Small intestine (tissue), 7 donors: ENCODE measurements at regions not wholly inside any gene's neighbourhood (a gene's known extent, or its start where the extent isn't known, plus 50 kb on each side); places are given as distances from the start of the nearest gene placed in this dataset.

ENCODE experiments used
- DNase-seq, 2 donors: peaks; one replicate each; pipeline versions ENCODE4 v3.0.0 to v3.0.0-alpha.2; 2013
- FAIRE-seq: peaks from 2 replicates; lab custom pipeline; 2012; peaks lifted over from hg19 to GRCh38; lab: Jason Lieb, UNC
- H3K27ac ChIP-seq, 3 donors: one replicate each; pipeline ENCODE4 v1.5.1; 2013; ENCODE audit warnings: low read length in 2 of 3, mild to moderate bottlenecking in 2 of 3, control low read depth in 1 of 3, inconsistent platforms in 1 of 3, low read depth in 1 of 3, moderate library complexity in 1 of 3
- H3K27me3 ChIP-seq, 3 donors: one replicate each; pipeline ENCODE4 v1.6.1; 2013; ENCODE audit warnings: low read length in 3 of 3, inconsistent platforms in 1 of 3; ENCODE audit not compliant: control insufficient read depth in 3 of 3, insufficient read depth in 3 of 3
- H3K36me3 ChIP-seq, 3 donors: one replicate each; pipeline ENCODE4 v1.6.1; 2013; ENCODE audit warnings: low read length in 3 of 3, inconsistent platforms in 1 of 3, low read depth in 1 of 3, mild to moderate bottlenecking in 1 of 3, moderate library complexity in 1 of 3; ENCODE audit not compliant: control insufficient read depth in 3 of 3, insufficient read depth in 2 of 3
- H3K4me1 ChIP-seq, 3 donors: one replicate each; pipeline ENCODE4 v1.6.1; 2013; ENCODE audit warnings: low read length in 2 of 3, inconsistent platforms in 1 of 3, low read depth in 1 of 3, mild to moderate bottlenecking in 1 of 3, moderate library complexity in 1 of 3; ENCODE audit not compliant: control insufficient read depth in 3 of 3, insufficient read depth in 2 of 3
- H3K4me3 ChIP-seq, 3 donors: one replicate each; pipeline ENCODE4 v1.5.1; 2013; ENCODE audit warnings: low read length in 3 of 3, control low read depth in 1 of 3, inconsistent platforms in 1 of 3, low read depth in 1 of 3, mild to moderate bottlenecking in 1 of 3, moderate library complexity in 1 of 3
- H3K9me3 ChIP-seq, 2 donors: one replicate each; pipeline ENCODE4 v1.6.1; 2013; ENCODE audit warnings: low read depth in 1 of 2, low read length in 1 of 2; ENCODE audit not compliant: control insufficient read depth in 2 of 2, insufficient read depth in 1 of 2
- WGBS, 3 donors: extraction: QIAGEN DNeasy Blood & Tissue Kit; methylation state at CpG; one replicate each; pipeline ENCODE4 v1.1.7; 2013; 5-methylcytosine and 5-hydroxymethylcytosine counted together
- donor health status: healthy with polysubstance abuse.
- donor health status: control.
- donor health status: control.
- donor health status: Bipolar disorder and iron deficiency.
- donor health status: healthy.

DNA sequence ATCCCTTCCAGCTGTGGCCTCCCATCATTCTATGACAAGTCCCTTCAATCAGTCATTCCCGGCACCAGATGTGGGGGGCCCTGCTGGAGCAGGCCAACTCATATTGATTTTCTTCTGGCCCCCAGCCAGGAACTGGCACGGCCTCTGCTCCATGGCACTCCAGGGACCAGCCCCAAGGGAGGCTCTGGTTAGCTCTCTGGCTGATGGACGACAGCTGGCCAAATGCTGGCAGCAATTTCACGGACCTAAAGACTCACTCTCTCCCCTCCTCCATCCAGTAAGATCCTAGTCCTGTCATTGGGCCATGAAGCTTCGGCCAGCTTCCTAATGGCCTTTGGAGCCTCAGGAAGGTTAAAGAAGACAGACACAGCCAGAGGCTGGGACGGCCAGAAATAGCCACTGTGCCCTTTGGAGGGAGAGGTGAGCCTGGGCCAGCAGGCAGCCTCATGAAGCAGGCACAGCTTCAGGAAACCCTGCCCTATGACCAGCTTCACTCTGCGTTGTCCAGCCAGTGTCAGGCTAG is 131.0 kb downstream of the MEX3B start:
- FAIRE-seq (no peak), DNase-seq (no peak)
- 35 to 45% (median 40%) methylated on average over 7 of the region's 7 CpGs for WGBS, 3 donors

DNA sequence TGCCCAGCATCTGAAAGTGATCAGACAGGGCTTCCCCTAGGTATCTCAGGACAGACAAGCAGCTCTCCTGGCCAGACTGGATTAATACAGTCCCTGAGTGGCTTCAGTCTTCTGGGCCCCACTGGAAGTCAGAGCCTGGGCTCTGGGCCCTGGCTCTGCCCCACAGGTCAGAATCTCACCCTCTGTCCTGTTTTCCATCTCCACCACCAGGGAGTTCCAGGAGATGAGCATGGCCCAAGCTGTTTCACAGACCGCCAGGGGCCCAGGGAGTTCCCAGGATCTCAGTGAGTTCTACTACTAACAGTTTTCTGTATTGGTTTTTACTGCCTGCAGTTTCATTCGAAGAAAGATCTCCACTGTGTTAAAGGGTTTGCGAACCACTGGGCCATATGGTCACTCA is 131.5 kb downstream of the MEX3B start:
- peaks cover 0 to 16% of the 10 kb centered on the region in 2 donors for H3K9me3 ChIP-seq
- no peak overlapping the region for H3K27ac ChIP-seq
- H3K4me1 ChIP-seq = no peaks in the 10 kb centered on the region
- FAIRE-seq (no peak), DNase-seq (no peak)
- H3K4me3 ChIP-seq = no peak overlapping the region
- no peaks in the 10 kb centered on the region for H3K27me3 ChIP-seq
- no peaks in the 10 kb centered on the region for H3K36me3 ChIP-seq
- WGBS, 3 donors = 68 to 78% (median 74%) methylated on average over 3 of the region's 3 CpGs

More for the DNA sequence above, 131.0 kb downstream of the MEX3B start:
- H3K9me3 ChIP-seq = peaks cover 0 to 20% of the 10 kb centered on the region in 2 donors
- no peak overlapping the region for H3K27ac ChIP-seq
- no peaks in the 10 kb centered on the region for H3K4me1 ChIP-seq
- H3K36me3 ChIP-seq = no peaks in the 10 kb centered on the region
- H3K27me3 ChIP-seq = no peaks in the 10 kb centered on the region
- H3K4me3 ChIP-seq = no peak overlapping the region

DNA sequence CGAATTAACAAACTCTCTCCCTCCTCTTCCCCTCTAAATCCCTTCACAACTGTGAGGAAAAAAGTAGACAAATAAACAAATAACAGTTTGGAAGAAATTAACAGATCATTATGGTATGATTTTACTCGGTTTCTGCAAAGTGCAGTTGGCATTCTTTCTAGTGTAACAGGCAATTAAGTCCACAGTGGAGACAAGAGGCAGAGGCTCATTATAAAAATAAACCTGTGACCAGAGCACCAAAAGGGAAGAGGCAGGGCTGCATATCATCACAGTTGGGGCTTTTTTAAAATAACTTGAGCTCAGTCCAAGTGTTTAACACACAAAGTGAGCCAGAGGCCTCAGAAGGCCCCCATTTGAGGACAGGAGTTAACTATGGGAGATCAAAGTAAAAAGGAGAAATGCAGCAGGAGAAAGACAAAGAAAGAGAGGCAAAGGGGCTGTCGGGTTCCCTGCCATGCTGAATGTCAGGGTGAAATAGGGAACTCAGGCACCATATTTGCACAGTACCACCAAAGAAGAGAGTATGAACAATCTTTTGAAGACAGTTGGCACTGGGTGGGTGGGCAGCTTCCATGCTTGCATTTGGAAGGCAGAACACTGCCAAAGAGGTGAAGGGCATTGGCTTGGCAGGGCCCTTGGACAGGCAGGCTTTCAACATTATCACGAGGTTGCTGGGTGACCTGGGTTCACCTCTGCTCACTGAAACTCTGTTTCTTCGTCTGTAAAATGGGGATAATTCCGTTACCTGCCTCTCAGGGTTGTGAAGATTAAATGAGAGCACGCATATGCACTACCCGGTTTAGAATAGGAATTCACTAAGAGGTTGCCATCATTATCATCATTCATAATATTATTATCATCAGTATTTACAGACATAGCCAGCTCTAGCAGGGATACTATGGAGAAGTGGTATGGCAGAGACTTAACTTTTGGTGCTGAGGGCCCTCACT is 134.5 kb downstream of the MEX3B start:
- Histone ChIP-seq H3K4me1 (no peaks in the 10 kb centered on the region), H3K27ac (no peak overlapping the region), H3K9me3 (no peaks in the 10 kb centered on the region), H3K36me3 (no peaks in the 10 kb centered on the region), H3K4me3 (no peak overlapping the region), H3K27me3 (no peaks in the 10 kb centered on the region)
- DNase-seq (no peak), FAIRE-seq (no peak)
- 59 to 70% (median 70%) methylated on average over 8 of the region's 8 CpGs for WGBS, 3 donors

DNA sequence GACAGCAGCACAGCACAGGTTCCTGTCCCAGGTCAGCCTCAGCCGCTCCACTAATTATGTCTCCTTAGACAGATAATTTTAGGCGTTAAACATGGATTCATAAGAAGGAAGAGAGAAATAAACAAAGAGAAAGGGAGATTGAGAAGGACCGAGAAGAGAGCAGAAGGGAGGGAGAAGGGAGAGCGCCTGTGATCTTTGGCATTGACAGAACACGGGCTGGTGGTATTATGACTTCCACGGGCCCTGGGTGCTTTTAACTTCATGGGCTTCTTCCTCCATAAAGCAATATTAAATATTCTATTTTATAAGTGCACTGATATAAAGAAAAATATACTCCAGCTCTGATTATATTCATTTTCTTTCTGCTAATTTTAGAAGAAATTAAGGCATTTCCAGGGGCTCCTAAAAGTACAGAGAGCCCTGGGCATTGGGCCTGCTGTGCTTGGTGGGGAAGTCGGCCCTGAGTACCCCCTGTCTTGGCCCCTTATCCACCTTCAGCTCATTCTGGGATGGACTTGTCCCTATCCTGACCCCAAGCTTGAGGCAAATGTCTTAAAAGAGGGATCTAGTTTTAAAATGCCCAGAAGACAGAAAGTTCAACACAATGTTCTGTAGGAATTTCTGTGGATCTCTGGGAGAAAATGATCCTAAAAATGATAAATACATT is 135.3 kb downstream of the MEX3B start:
- H3K27me3 ChIP-seq = no peaks in the 10 kb centered on the region
- H3K27ac ChIP-seq = no peak overlapping the region
- H3K4me3 ChIP-seq = no peak overlapping the region
- DNase-seq = no peak
- FAIRE-seq = no peak
- no peaks in the 10 kb centered on the region for H3K9me3 ChIP-seq
- WGBS, 3 donors = 70 to 74% (median 71%) methylated on average over 7 of the region's 7 CpGs
- H3K4me1 ChIP-seq = no peaks in the 10 kb centered on the region
- H3K36me3 ChIP-seq = no peaks in the 10 kb centered on the region

DNA sequence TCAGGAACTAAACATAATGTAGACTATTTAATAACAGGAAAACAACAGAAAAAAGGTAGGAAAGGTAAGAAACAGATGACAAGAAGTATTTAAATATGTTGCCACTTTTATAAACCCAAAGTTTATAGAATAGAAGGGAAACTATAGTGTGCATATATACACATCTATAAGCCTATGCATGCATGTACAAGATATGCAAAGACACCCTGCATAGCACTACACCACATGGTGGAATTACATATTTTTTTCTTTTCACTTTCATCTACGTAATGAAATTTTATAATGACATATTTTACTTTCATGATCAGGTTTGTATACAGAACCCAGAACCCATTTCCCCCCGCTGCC is 136.8 kb downstream of the MEX3B start:
- FAIRE-seq (no peak), DNase-seq (no peak)
- WGBS, 3 donors = 72 to 82% (median 80%) methylated on average over 2 of the region's 2 CpGs
- no peak overlapping the region for H3K27ac ChIP-seq
- H3K27me3 ChIP-seq = no peaks in the 10 kb centered on the region
- H3K4me3 ChIP-seq = no peak overlapping the region
- H3K9me3 ChIP-seq = no peaks in the 10 kb centered on the region
- H3K4me1 ChIP-seq = no peaks in the 10 kb centered on the region
- H3K36me3 ChIP-seq = no peaks in the 10 kb centered on the region

DNA sequence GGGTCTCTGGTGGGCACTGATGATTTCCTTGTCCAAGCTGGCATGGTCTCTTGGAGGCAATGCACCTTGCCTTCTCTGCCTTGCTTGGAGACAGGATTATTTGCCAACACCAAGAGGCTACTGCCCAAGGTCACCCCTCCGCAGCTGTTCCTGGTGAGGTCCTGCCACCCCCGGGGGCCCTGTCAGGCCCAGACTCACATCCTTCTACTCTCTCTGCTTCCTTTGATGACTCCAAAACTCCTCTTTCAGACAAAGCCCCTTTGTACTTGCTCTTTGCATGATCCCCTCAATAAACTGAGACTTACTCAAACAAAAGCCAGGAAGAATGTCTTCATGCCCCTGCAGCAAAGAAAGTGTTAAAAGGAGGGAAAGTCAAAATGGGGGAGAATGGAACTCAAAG is 137.7 kb downstream of the MEX3B start:
- H3K27ac ChIP-seq = no peak overlapping the region
- no peaks in the 10 kb centered on the region for H3K36me3 ChIP-seq
- H3K4me3 ChIP-seq = no peak overlapping the region
- H3K27me3 ChIP-seq = no peaks in the 10 kb centered on the region
- no peaks in the 10 kb centered on the region for H3K9me3 ChIP-seq
- FAIRE-seq (no peak), DNase-seq (no peak)
- WGBS, 3 donors = 36 to 62% (median 53%) methylated on average over 2 of the region's 2 CpGs
- no peaks in the 10 kb centered on the region for H3K4me1 ChIP-seq

DNA sequence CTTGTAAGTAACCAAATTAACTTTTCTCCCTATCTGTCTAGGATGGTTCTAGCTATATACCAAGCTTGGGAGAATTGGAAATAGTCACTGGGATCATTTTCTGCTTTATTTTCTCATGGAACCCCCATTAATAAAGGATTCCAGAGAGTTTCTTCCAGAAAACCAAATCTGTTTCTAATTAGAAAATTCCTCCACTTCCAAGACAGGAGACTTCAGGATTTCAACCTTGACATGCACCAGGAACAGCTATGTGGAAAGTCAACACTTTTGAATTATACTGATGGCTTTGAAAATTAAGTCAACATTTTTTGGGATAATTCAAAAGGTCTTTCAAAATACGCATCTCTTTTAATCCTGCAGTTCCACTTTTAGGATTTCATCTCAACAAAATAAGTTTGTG is 138.3 kb downstream of the MEX3B start:
- FAIRE-seq = no peak
- Histone ChIP-seq H3K4me1 (no peaks in the 10 kb centered on the region), H3K4me3 (no peak overlapping the region), H3K27me3 (no peaks in the 10 kb centered on the region), H3K27ac (no peak overlapping the region), H3K9me3 (no peaks in the 10 kb centered on the region), H3K36me3 (no peaks in the 10 kb centered on the region)
- 92 to 94% (median 93%) methylated on average over 1 of the region's 1 CpG for WGBS, 3 donors
- no peak for DNase-seq

DNA sequence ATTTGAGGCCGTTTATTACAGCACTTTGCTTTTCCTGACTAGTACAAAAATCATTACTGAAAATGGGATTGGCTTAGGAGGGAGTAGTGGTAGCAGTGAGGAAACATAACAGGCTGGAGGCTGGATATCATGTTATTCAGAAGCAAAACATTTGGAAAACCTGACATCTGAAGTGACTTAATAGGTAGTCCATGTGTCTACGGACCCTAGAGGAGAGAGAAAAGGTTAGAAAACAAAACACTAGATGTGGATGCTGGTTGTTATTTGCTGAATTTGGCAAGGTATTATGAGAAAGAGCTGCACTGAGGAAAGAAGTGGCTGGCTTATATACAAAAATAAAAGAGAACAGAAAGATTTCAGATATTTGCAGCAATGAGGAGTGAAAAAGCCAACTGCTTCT is 139.9 kb downstream of the MEX3B start:
- H3K27ac ChIP-seq = no peak overlapping the region
- no peaks in the 10 kb centered on the region for H3K27me3 ChIP-seq
- H3K4me3 ChIP-seq = no peak overlapping the region
- FAIRE-seq = no peak
- no peaks in the 10 kb centered on the region for H3K4me1 ChIP-seq
- no peak for DNase-seq
- no peaks in the 10 kb centered on the region for H3K9me3 ChIP-seq
- 72 to 85% (median 80%) methylated on average over 2 of the region's 2 CpGs for WGBS, 3 donors
- no peaks in the 10 kb centered on the region for H3K36me3 ChIP-seq
